Astrocyte (in vitro differentiated cells and primary cell): ENCODE measurements at regions not wholly inside any gene's neighbourhood (a gene's known extent, or its start where the extent isn't known, plus 50 kb on each side); places are given as distances from the start of the nearest gene placed in this dataset.

Source experiments
- DNase-seq: peaks from one replicate; pipeline ENCODE4 v3.0.0-alpha.2; 2010; ENCODE audit warnings: low read depth
- FAIRE-seq: peaks from 2 replicates; lab custom pipeline; 2011; peaks lifted over from hg19 to GRCh38; lab: Jason Lieb, UNC
- H2AFZ ChIP-seq: 2 replicates; pipeline ENCODE4 v1.6.0; 2012; ENCODE audit warnings: low read depth, low read length, inconsistent platforms
- H3K27ac ChIP-seq: 2 replicates; pipeline ENCODE4 v1.5.1; 2011; ENCODE audit warnings: low read depth, low read length, inconsistent platforms
- H3K27me3 ChIP-seq: 2 replicates; pipeline ENCODE4 v1.6.0; 2011; ENCODE audit warnings: low read length, inconsistent platforms; ENCODE audit not compliant: insufficient read depth
- H3K36me3 ChIP-seq: 2 replicates; pipeline ENCODE4 v1.5.1; 2011; ENCODE audit warnings: low read length, inconsistent platforms; ENCODE audit not compliant: insufficient read depth
- H3K4me1 ChIP-seq: 2 replicates; pipeline ENCODE4 v1.5.1; 2011; ENCODE audit warnings: low read length, inconsistent platforms; ENCODE audit not compliant: insufficient read depth
- H3K4me2 ChIP-seq: 2 replicates; pipeline ENCODE4 v1.6.0; 2012; ENCODE audit warnings: low read length, inconsistent platforms
- H3K4me3 ChIP-seq: 2 replicates; pipeline ENCODE4 v1.5.1; 2011; ENCODE audit warnings: low read depth, mild to moderate bottlenecking, low read length, inconsistent platforms; ENCODE audit not compliant: insufficient read depth
- H3K79me2 ChIP-seq: 2 replicates; pipeline ENCODE4 v1.6.0; 2012; ENCODE audit warnings: mild to moderate bottlenecking, low read length, inconsistent platforms; ENCODE audit not compliant: insufficient read depth
- H3K9ac ChIP-seq: 2 replicates; pipeline ENCODE4 v1.6.0; 2012; ENCODE audit warnings: mild to moderate bottlenecking, low read length, inconsistent platforms
- H3K9me3 ChIP-seq: 2 replicates; pipeline ENCODE4 v1.5.1; 2012; ENCODE audit warnings: low read depth, mild to moderate bottlenecking, low read length, inconsistent platforms; ENCODE audit not compliant: insufficient read depth
- H4K20me1 ChIP-seq: 2 replicates; pipeline ENCODE4 v1.6.0; 2012; ENCODE audit warnings: low read length, inconsistent platforms; ENCODE audit not compliant: insufficient read depth
- H3K27ac Mint-ChIP-seq: one replicate; pipeline ENCODE4 v1.8.0; 2021; ENCODE audit warnings: mild to moderate bottlenecking, mixed read lengths; ENCODE audit not compliant: unreplicated experiment
- H3K27me3 Mint-ChIP-seq: one replicate; pipeline ENCODE4 v1.8.0; 2021; ENCODE audit warnings: low read depth, mixed read lengths; ENCODE audit not compliant: unreplicated experiment
- H3K36me3 Mint-ChIP-seq: one replicate; pipeline ENCODE4 v1.8.0; 2021; ENCODE audit warnings: low read depth, mixed read lengths; ENCODE audit not compliant: unreplicated experiment
- H3K4me1 Mint-ChIP-seq: one replicate; pipeline ENCODE4 v1.8.0; 2021; ENCODE audit warnings: low read depth, mixed read lengths; ENCODE audit not compliant: unreplicated experiment
- H3K4me3 Mint-ChIP-seq: one replicate; pipeline ENCODE4 v1.8.0; 2021; ENCODE audit warnings: mild to moderate bottlenecking, moderate library complexity, mixed read lengths; ENCODE audit not compliant: unreplicated experiment
- H3K9me3 Mint-ChIP-seq: one replicate; pipeline ENCODE4 v1.8.0; 2021; ENCODE audit warnings: mild to moderate bottlenecking, mixed read lengths; ENCODE audit not compliant: unreplicated experiment
- CTCF ChIP-seq: IDR thresholded peaks from 2 replicates; pipeline ENCODE4 v1.5.1; 2011; ENCODE audit warnings: low read depth, mild to moderate bottlenecking, inconsistent platforms, low read length, moderate library complexity; ENCODE audit not compliant: insufficient read depth
- EZH2 ChIP-seq: IDR thresholded peaks from 2 replicates; pipeline ENCODE4 v1.6.1; 2012; ENCODE audit warnings: mild to moderate bottlenecking, low read length, inconsistent platforms; ENCODE audit not compliant: insufficient read depth

- H3K27ac Mint-ChIP-seq: no peak overlapping the region
- TF ChIP-seq EZH2: no peak
- no peak for TF ChIP-seq CTCF
- H4K20me1 ChIP-seq: no peaks in the 10 kb centered on the region
These were observed 133.8 kb upstream of the DAB2 start for GRCh38 chr5:39558541-39558940.

GRCh38 chr5:39555788-39556187, 131.0 kb upstream of the DAB2 start:
- Mint-ChIP-seq H3K9me3 (no peaks in the 10 kb centered on the region), H3K27ac (no peak overlapping the region)

More at GRCh38 chr5:39558541-39558940, 133.8 kb upstream of the DAB2 start:
- H3K4me3 ChIP-seq: no peak overlapping the region
- H3K27ac ChIP-seq: no peak overlapping the region
- no peaks in the 10 kb centered on the region for H3K4me1 ChIP-seq
- H3K9me3 Mint-ChIP-seq: no peaks in the 10 kb centered on the region
- no peaks in the 10 kb centered on the region for H3K36me3 Mint-ChIP-seq
- no peaks in the 10 kb centered on the region for H3K4me1 Mint-ChIP-seq
- H3K36me3 ChIP-seq: no peaks in the 10 kb centered on the region
- no peak overlapping the region for H2AFZ ChIP-seq
- no peaks in the 10 kb centered on the region for H3K9me3 ChIP-seq
- H3K27me3 Mint-ChIP-seq: peaks cover 4% of the 10 kb centered on the region
- H3K9ac ChIP-seq: no peak overlapping the region
- no peaks in the 10 kb centered on the region for H3K79me2 ChIP-seq
- DNase-seq: no peak
- H3K27me3 ChIP-seq: no peaks in the 10 kb centered on the region
- H3K4me3 Mint-ChIP-seq: no peak overlapping the region
- FAIRE-seq: no peak
- H3K4me2 ChIP-seq: no peak overlapping the region

More at GRCh38 chr5:39555788-39556187, 131.0 kb upstream of the DAB2 start:
- H3K27ac ChIP-seq: no peak overlapping the region
- no peaks in the 10 kb centered on the region for H4K20me1 ChIP-seq
- H3K4me3 ChIP-seq: no peak overlapping the region
- no peaks in the 10 kb centered on the region for H3K4me1 ChIP-seq
- H3K36me3 ChIP-seq: no peaks in the 10 kb centered on the region
- no peaks in the 10 kb centered on the region for H3K27me3 ChIP-seq
- Mint-ChIP-seq H3K4me3 (no peak overlapping the region), H3K36me3 (no peaks in the 10 kb centered on the region), H3K4me1 (no peaks in the 10 kb centered on the region), H3K27me3 (peaks cover 4% of the 10 kb centered on the region)
- TF ChIP-seq EZH2 (no peak), CTCF (no peak)
- no peak overlapping the region for H3K4me2 ChIP-seq
- H2AFZ ChIP-seq: no peak overlapping the region
- DNase-seq (no peak), FAIRE-seq (no peak)
- no peaks in the 10 kb centered on the region for H3K79me2 ChIP-seq
- no peak overlapping the region for H3K9ac ChIP-seq
- H3K9me3 ChIP-seq: no peaks in the 10 kb centered on the region
